Left cardiac atrium (tissue), 4 donors: ENCODE measurements at regions not wholly inside any gene's neighbourhood (a gene's known extent, or its start where the extent isn't known, plus 50 kb on each side); places are given as distances from the start of the nearest gene placed in this dataset.

Experiments
- ATAC-seq, 2 donors: fragments of 200-7000 bp; cut with Tn5 transposase; one replicate each; pipeline ENCODE4 v1.9.1; 2020; ENCODE audit warnings: mild to moderate bottlenecking in 2 of 2, moderate library complexity in 2 of 2
- DNase-seq: peaks from one replicate; pipeline ENCODE4 v3.0.0-alpha.2; 2020
- intact Hi-C, 2 donors: fragments of 100-400 bp; cut with DNase I; formaldehyde crosslinking; loops; one replicate each; pipeline versions ENCODE4 v1.14.1 to v1.15.1; 2022 to 2023
- donor health status: DM: no; HTN: yes; CAD: no.
- donor health status: DM: no; HTN: yes; CAD: no; lungs with severe emphysema.
- donor health status: DM: yes; HTN: yes; CAD: no.
- donor health status: Dilated cardiomyopathy.

DNA sequence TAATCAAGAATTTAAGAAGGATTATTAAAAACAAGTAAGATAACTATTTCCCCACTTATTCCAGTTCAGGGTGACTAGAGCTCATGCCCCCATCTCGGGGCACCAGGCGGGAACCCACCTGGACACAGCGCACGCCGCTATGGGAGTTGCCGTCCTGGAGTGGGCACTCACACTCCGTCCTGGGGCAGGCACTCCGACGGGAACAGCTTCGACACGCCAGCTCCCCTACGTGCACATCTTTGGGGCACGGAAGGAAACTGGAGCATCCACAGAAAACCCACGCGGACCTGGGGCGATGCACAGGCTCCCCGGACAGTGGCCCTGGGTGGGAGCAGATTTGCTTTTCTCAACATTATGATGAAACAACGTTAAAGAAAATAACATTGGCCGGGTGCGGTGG, 52.0 kb upstream of the GATA5 start:
- DNase-seq, result no peak
- ATAC-seq, result no peak
- intact Hi-C loops, result no loop called here

GRCh38 chr20:62528983-62529891, 53.4 kb upstream of the GATA5 start:
- no peak for DNase-seq

DNA sequence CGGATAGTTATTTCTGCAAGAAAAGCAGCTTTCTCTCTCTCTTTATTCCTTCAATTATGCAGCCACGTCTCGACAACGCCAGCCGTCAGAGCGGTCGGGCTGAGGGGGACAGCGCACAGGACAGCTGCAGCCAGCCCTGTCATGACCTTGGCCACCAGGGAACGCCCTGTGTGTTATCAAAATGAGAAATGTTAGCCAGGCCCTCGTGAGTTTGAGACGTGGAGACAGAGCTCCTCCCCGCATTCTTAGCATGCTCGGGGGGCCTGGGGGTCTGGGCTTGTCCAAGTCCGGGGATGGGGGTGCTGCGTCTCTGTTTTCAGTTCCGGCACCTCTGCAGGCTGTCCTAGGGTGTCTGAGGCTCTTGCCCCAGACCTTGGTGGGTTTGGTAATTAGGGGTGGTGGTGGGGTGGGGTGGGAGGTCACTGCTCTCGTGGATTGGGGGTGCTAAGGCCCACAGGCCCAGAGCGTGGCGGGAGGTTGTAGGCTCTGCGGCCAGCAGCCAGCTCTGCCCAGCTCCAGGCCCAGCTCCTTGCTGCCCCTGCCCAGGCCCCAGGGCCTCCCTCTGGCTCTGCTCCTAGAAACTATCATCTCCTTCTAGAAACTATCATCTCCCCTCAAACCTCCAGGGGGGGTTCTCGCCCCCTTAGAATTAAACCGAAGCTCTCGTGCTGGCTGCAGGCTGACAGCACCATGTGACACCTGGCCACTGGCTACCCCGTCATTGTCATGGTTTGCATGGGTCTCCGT, 54.3 kb upstream of the GATA5 start:
- intact Hi-C loops, result no loop called here
- DNase-seq, result no peak
- peak; percentile 60 to 65 for ATAC-seq

More at GRCh38 chr20:62528983-62529891, 53.4 kb upstream of the GATA5 start:
- peak in 1 of 2 donors; percentile 23 for ATAC-seq
- intact Hi-C loops, result no loop called here

- intact Hi-C loops, result no loop called here
- no peak for DNase-seq
Measured at GRCh38 chr20:62530643-62531032, 54.8 kb upstream of the GATA5 start.

DNA sequence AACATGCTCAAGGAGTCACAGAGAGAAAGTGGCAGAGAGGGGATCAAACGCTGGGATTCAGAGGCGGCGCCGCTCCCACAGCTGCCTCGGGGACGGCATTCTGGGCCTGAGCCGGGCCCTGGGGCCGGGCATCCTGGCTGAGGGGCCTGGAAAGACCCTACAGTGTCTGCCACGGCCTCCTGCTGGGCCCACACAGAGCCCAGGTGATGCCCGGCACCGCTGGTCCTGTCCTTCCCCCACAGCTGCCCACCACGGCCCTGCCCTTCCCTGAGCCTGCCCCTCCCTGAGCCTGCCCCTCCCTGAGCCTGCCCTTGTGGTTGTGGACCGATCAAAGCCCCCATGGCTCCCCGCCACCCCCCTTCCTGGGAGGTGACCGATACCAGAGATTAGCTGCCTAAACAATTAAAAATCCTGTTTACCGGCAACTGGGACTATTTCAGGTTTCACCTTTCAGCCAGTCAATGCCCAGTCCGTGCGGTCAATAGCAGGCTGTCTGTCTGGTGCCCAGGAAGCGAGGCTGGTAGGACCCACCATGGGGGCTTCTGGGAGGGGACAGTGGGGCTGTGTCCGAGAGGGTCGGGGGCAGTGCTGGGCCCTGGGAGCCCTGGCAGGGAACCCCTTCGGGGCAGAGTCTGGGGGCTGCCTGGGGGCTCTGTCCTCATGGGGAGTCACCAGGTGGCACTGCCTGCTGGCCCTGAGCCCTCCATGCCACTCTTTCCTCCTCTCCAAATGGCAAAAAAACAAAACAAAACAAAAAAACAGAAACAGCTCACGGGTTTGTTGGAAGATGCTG, 55.4 kb upstream of the GATA5 start:
- intact Hi-C loops, result no loop called here
- no peak for ATAC-seq
- DNase-seq, result no peak

More at GRCh38 chr20:62530643-62531032, 54.8 kb upstream of the GATA5 start:
- no peak for ATAC-seq

GRCh38 chr20:62532921-62533320, 57.1 kb upstream of the GATA5 start:
- intact Hi-C loops, result no loop called here
- ATAC-seq (no peak), DNase-seq (no peak)

DNA sequence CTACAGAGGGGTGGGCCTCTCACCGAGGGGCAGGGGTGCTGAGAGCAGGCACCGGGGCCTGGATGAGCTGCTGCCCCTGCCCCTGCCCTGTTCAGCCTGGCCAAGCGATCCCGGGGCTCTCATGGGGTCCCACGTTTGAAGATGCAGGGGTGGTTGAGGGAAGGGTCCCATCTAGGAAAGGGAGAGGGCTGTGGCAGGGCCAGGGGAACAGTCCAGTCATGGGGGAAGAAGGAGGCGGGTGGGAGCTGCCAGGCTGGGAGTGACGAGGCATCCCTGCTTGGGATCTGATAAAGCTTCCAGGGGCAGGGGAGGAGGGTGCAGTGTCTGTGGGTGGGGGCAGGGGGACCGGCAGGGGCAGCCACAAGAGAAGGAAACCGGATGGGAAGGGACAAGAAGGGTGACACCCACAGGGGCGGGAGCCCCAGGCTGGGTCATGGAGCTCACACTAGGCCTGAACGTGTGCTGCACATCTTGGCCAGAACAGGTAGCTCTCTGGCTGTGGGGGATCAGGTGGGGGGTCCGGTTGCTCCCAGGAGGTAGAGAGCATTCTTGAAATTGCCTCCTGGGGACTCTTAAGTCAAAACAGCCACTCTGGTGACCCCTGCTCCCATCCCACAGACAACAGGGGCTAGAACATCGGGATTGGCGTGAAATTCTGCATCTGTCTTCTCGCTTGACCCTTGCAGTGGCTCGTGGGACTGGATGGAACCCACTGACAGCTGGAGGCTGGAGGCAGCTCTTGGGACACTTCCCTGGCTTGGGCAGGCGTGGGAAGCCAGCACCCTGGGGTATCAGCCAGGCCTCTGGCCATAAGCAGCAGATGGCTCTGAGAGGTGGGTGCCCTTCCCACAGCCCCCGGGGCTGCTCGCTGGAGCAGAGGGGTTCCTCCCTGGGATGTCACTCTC, 58.0 kb upstream of the GATA5 start:
- intact Hi-C loops, result no loop called here
- no peak for ATAC-seq
- DNase-seq, result no peak

GRCh38 chr20:62534526-62535221, 58.9 kb upstream of the GATA5 start:
- ATAC-seq (no peak), DNase-seq (no peak)
- intact Hi-C loops, result no loop called here

DNA sequence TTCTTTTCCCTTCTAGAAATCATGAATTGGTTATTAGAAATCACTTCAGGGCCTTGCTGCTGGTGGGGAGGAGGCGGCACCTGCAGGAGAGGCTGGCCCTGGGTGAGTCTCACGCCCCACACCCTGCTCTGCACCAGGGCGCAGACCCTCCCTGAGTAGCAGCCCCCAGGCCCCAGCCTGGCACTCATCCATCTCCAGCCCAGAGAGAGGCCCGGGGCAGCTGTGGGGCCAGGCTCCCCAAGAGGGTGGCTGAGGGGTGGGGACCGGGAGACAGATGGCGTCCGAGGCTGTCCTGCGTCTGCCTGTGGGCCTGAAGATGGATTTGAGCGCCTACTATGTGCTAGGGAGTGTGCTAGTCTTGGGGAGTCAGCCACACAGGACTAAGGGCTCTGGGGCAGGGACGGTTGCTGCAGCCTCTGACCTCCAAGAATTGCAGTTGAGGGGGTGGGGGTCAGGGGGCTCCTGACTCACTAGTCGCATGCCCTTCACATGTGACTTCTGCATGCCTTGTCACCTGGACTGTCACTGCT, 59.6 kb upstream of the GATA5 start:
- ATAC-seq, result no peak
- intact Hi-C loops, result no loop called here
- DNase-seq, result no peak

GRCh38 chr20:62535964-62536363, 60.2 kb upstream of the GATA5 start:
- ATAC-seq, result no peak
- DNase-seq, result no peak
- intact Hi-C loops, result no loop called here

DNA sequence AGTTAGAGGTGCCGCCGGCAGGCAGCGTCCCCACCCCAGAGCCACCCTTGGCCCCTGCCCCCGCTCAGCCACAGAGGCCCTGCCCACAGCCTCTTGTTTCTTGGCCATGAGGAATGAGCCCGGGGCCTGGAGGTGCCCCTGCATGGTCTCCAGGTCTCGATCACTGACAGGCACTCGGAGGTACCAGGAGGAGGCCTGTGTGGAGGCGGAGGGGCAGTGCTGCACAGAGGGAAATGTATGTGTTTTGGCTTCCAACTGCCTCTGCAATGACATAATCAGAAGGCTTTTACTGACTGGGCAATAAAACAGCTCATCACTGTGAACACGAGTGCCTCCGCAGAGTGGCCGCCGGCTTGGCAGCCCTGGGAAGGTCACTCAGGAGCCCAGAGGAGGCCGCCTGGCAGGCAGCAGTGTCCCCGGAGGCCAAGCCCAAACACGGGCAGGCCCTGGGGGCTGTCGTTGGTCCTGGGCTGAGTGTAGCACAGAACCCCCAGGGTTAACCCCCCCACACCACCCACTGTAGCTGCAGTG, 61.1 kb upstream of the GATA5 start:
- ATAC-seq, result peak; percentile 51 to 60
- intact Hi-C loops, result no loop called here
- no peak for DNase-seq

DNA sequence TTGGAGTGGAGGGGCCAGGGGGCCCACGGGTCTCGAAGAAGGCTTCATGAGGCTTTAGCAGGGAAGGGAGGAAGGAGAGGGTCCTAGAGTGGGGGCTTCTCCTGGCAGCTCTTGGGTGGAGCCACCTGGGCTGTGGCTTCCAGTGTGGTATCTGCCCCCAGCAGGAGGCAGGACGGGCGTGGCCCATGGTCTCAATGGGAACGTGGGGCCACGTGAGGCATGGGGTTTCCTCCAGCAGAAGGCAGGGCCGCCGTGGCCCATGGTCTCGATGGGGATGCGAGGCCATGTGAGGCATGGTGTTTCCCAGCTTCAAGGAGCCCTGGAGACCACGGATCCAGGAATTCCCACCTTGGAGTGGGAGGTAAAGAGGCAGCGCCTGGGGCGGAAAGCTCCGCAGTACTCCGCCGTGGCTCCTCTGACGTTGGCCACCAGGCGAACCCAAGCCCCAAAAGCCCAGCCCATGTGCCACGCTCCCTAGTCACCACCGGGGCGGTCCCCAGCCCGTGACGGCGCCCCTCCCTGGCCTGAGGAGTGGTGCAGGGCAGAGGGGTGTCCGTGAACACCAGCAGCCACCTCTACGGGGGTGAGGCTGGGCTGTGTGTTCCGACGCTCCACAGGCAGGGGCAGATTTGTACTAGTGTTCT, 62.0 kb upstream of the GATA5 start:
- ATAC-seq (no peak), DNase-seq (no peak)
- intact Hi-C loops, result no loop called here

DNA sequence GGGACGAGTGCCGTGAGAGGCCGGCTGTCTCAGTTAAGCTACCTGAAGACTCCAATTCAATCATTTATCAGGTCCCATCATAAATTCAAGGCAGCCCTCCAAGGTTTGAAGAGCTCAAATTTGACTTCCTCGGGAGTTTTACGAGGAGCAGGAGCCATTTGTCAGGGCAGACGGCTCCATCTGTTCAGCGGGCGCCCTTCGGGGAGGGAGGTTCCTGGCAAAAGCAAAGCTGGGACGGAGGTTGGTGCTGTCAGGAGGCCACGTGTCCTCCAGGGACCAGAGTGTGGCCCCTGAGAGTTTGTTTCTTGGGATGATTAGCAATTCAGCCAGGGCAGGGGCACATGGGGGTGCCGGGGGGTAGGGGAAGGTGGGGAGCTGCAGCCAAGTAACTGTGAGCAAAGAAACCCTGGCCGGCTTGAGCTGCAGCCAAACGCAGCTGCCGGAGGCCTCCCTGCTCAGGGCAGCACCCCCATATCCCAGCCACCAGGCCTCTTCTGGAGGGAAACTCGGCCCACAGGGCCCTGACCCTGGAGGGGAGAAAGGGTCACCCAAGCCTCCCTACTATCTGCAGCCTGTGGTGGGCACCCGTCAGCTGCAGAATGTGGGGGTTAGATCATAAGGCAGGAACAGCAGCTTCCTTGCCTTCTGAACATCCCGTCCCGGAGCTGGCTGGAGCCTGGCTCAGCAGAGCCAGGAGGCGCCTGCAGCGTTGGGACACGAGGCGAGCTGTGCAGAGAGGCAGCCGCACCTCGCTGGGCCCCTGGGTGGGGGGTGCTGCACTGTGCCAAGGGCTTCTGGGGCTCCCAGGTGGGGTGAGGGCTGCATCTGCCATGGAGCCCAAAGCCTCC, 63.6 kb upstream of the GATA5 start:
- intact Hi-C loops, result no loop called here
- DNase-seq, result no peak
- peak in 1 of 2 donors; percentile 8 for ATAC-seq

- ATAC-seq, result no peak
- no peak for DNase-seq
- intact Hi-C loops, result no loop called here
Measured at GRCh38 chr20:62540504-62540903, 64.7 kb upstream of the GATA5 start.

DNA sequence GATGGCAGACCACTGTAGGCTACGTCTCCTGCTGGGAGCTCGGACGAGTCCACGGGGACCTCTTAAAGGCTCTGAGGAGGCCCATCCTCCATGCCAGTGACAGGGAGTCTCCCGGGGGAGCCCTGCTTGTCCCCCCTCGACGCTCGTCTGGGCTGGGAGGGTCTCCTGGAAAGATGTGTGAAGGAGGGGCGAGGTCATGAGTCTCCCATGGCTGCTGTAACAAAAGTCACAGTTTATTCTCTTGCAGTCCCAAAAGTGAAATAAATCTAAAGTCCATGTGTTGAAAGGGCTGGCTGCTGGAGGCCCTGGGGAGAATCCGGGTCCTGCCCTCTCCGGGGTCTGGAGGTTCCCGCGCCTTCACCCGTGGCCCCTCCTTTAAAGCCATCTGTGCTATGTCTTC, 67.1 kb upstream of the GATA5 start:
- DNase-seq, result no peak
- ATAC-seq, result no peak
- intact Hi-C loops, result no loop called here
